ENCODE measurements at regions not wholly inside any gene's neighbourhood (a gene's known extent, or its start where the extent isn't known, plus 50 kb on each side); places are given as distances from the start of the nearest gene placed in this dataset.

- H3K4me2 ChIP-seq (ENCODE audit: control insufficient read depth, insufficient read depth) = no peak overlapping the region
- no peak overlapping the region for H3K27ac ChIP-seq (ENCODE audit: control insufficient read depth, insufficient read depth)
- no peaks in the 10 kb centered on the region for H3K4me1 ChIP-seq (ENCODE audit: control insufficient read depth, insufficient read depth, low read length)
- DNase-seq (ENCODE audit: low read depth, low spot score) (no peak), FAIRE-seq (no peak), ATAC-seq (no peak)
- H3K79me2 ChIP-seq (ENCODE audit: control insufficient read depth, insufficient read depth, low read length) = no peaks in the 10 kb centered on the region
- SMC1A ChIA-PET (ENCODE audit: uncharacterized antibody, unreplicated experiment) = interaction anchor here (0.8 to 2.3 kb wide), 3 partner anchors 11 to 290 kb away, joined by 3 to 8 read pairs (median 4); no protein-coding TSS in a partner anchor
- in situ Hi-C loops (cut with MboI) (no loop called here), intact Hi-C loops (cut with micrococcal nuclease; ENCODE audit: unreplicated experiment) (no loop called here)
- CTCF ChIA-PET = no interaction called here
- RAD21 ChIA-PET (ENCODE audit: unreplicated experiment) = no interaction called here
- no peak for TF ChIP-seq NR2F1 (conservative IDR thresholded peaks at IDR 0.05)
- TF ChIP-seq ZNF274 (IDR thresholded peaks at IDR 0.05; ENCODE audit: insufficient read depth, insufficient read length) = no peak
- no peak for TF ChIP-seq SIX5 (IDR thresholded peaks at IDR 0.05; ENCODE audit: low read depth, low read length, severe bottlenecking)
- TF ChIP-seq NFIC (IDR thresholded peaks at IDR 0.05; ENCODE audit: low read depth, low read length) = no peak
- TF ChIP-seq IRF3 (IDR thresholded peaks at IDR 0.05) = no peak
- TF ChIP-seq GATAD2B (conservative IDR thresholded peaks at IDR 0.05; ENCODE audit: low read depth) = no peak
- no peaks in the 10 kb centered on the region for H4K20me1 ChIP-seq (ENCODE audit: control insufficient read depth, insufficient read depth)
- 40% methylated on average over 9 of the region's 9 CpGs for WGBS (ENCODE audit: insufficient coverage, insufficient replicate concordance, low lambda C conversion rate, missing lambda C conversion rate)
- no TSS peak for BruUV-seq (replicated peaks)
- H3K4me3 ChIP-seq = no peak overlapping the region
- H3K9me3 ChIP-seq (replicated peaks; ENCODE audit: control insufficient read depth, insufficient read depth, low read length) = no peaks in the 10 kb centered on the region; the same call in 2 of the 3 replicates
- no peaks in the 10 kb centered on the region for H3K27me3 ChIP-seq (replicated peaks in 1 of 2; ENCODE audit: control insufficient read depth in 2 of 2, insufficient read depth in 2 of 2, low read length in 1 of 2)
- no peak overlapping the region for H2AFZ ChIP-seq (ENCODE audit: control insufficient read depth, low read depth, low read length)
- no peak overlapping the region for H3K9ac ChIP-seq (ENCODE audit: control insufficient read depth, insufficient read depth, low read length)
- POLR2A ChIA-PET = no interaction called here
- no peaks in the 10 kb centered on the region for H3K36me3 ChIP-seq (ENCODE audit: control insufficient read depth in 2 of 2, insufficient read depth in 2 of 2, low read length in 1 of 2)
Observed at GRCh38 chr4:26039639-26040359, 125.8 kb downstream of the SMIM20 start.

GRCh38 chr4:26044524-26044923 is 130.5 kb downstream of the SMIM20 start:
- CTCF ChIA-PET = interaction anchor here (1.2 to 1.3 kb wide), 2 partner anchors 57 to 365 kb away, joined by 3 to 4 read pairs; no protein-coding TSS in a partner anchor
- Histone ChIP-seq H2AFZ (ENCODE audit: control insufficient read depth, low read depth, low read length) (no peak overlapping the region), H3K4me1 (ENCODE audit: control insufficient read depth, insufficient read depth, low read length) (no peaks in the 10 kb centered on the region), H3K9me3 (replicated peaks; ENCODE audit: control insufficient read depth, insufficient read depth, low read length) (no peaks in the 10 kb centered on the region; the same call in 2 of the 3 replicates), H3K27ac (ENCODE audit: control insufficient read depth, insufficient read depth) (no peak overlapping the region), H4K20me1 (ENCODE audit: control insufficient read depth, insufficient read depth) (no peaks in the 10 kb centered on the region), H3K36me3 (ENCODE audit: control insufficient read depth in 2 of 2, insufficient read depth in 2 of 2, low read length in 1 of 2) (no peaks in the 10 kb centered on the region), H3K27me3 (replicated peaks in 1 of 2; ENCODE audit: control insufficient read depth in 2 of 2, insufficient read depth in 2 of 2, low read length in 1 of 2) (peaks cover 0 to 2% of the 10 kb centered on the region in 2 experiments; a peak in 2 of 4 replicates), H3K4me2 (ENCODE audit: control insufficient read depth, insufficient read depth) (no peak overlapping the region), H3K4me3 (no peak overlapping the region), H3K79me2 (ENCODE audit: control insufficient read depth, insufficient read depth, low read length) (no peaks in the 10 kb centered on the region), H3K9ac (ENCODE audit: control insufficient read depth, insufficient read depth, low read length) (no peak overlapping the region)
- POLR2A ChIA-PET = no interaction called here
- intact Hi-C loops (cut with micrococcal nuclease; ENCODE audit: unreplicated experiment) (no loop called here), in situ Hi-C loops (cut with MboI) (no loop called here)
- RAD21 ChIA-PET (ENCODE audit: unreplicated experiment) = no interaction called here
- no peak for DNase-seq (ENCODE audit: low read depth, low spot score)
- BruUV-seq (replicated peaks) = no TSS peak
- no peak for ATAC-seq
- SMC1A ChIA-PET (ENCODE audit: uncharacterized antibody, unreplicated experiment) = interaction anchor here (0.7 to 1.1 kb wide), 2 partner anchors 11 to 15 kb away, joined by 3 to 5 read pairs; no protein-coding TSS in a partner anchor
- FAIRE-seq = no peak
- 0% methylated on average over 2 of the region's 2 CpGs for WGBS (ENCODE audit: insufficient coverage, insufficient replicate concordance, low lambda C conversion rate, missing lambda C conversion rate)
- no peak for TF ChIP-seq RB1 (IDR thresholded peaks at IDR 0.05; ENCODE audit: borderline replicate concordance)
- TF ChIP-seq ATF3 (IDR thresholded peaks at IDR 0.05; ENCODE audit: borderline replicate concordance, extremely low read depth, low read depth, low read length) = no peak
- no peak for TF ChIP-seq CBFB (IDR thresholded peaks at IDR 0.05; ENCODE audit: low read depth)
- TF ChIP-seq FOXM1 (IDR thresholded peaks at IDR 0.05; ENCODE audit: low read depth, low read length) = no peak
- no peak for TF ChIP-seq ZBTB4 (CRISPR knock-in tag; IDR thresholded peaks at IDR 0.05)
- no peak for TF ChIP-seq ESRRA (IDR thresholded peaks at IDR 0.05; ENCODE audit: low read length)
- no peak for TF ChIP-seq SPI1 (IDR thresholded peaks at IDR 0.05; ENCODE audit: borderline replicate concordance, insufficient read depth, low read depth, low read length)
